ENCODE measurements at regions not wholly inside any gene's neighbourhood (a gene's known extent, or its start where the extent isn't known, plus 50 kb on each side); places are given as distances from the start of the nearest gene placed in this dataset.
A peak's percentile ranks its signal among the peaks of the same experiment; 100 is the strongest.

DNA sequence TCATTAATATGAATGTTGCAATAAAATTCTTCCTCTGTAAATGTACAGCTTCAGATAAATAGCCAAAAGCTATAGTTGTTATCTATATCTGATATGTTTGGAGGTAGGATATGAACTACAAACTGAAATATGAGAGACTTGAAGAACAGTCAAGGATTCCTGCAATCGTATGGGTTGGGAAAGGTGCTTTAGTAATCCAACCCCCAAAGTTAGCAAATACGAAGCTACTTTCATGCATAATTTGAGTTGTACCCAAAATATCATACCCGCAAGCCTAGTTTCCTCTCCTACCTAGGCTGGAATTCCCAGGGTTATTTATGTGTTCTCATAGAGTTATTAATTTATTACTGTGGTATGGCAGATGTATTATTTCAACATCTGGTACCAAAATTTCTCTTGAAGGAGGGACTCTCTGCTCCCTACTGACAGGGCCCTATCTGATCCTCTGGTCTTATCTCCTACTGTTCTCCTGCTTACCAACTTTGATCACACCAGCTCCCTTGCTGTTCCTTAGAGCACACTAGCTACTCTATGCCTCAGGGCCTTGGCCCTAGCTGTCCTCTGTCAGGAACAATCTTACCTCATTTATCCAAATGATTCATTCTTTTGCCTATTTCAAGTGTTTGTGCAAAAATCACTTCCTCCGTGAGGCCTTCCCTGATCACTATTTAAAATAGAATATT lies 140.4 kb upstream of the CCDC54 start:
- DNase-seq (ENCODE audit: low spot score in 2 of 2) (no peak), FAIRE-seq (no peak)

DNA sequence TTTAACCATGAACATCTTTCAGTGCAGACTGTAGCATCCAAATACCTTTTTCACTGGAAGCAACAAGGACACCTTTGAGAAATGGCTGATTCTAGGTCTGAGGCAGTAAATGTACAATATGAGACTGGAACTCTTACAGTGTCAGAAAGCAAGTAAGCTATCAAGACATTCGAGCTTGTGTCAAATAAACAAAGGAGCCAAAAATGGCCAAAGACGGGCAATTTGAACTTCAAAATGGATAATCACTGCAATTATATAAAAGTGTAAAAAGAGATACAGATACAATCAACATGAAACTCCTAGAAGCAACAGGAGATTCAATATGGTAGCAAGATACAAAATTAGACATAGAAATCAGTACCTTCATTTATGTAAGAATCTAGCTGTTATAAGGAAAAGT lies 138.5 kb upstream of the CCDC54 start:
- FAIRE-seq (no peak), DNase-seq (ENCODE audit: low spot score in 2 of 2) (no peak)

DNA sequence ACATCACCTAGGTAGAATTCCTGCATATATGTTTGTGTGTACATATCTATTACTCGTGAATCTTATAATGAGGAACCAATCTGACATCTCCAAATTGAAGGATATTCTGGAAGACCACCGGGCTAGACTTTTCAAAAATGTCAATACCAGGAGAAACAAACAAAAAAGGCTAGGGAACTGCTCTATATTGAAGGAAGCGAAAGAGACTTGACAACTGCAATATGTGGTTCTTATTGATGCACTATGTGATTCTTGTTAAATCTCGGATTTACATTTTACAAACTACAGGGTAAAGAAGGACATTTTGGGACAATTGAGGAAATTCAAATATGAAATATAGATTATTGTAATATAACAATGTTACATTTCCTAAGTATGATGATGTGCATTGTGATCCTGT lies 137.5 kb upstream of the CCDC54 start:
- DNase-seq (ENCODE audit: low spot score in 2 of 2) (no peak), FAIRE-seq (no peak)

DNA sequence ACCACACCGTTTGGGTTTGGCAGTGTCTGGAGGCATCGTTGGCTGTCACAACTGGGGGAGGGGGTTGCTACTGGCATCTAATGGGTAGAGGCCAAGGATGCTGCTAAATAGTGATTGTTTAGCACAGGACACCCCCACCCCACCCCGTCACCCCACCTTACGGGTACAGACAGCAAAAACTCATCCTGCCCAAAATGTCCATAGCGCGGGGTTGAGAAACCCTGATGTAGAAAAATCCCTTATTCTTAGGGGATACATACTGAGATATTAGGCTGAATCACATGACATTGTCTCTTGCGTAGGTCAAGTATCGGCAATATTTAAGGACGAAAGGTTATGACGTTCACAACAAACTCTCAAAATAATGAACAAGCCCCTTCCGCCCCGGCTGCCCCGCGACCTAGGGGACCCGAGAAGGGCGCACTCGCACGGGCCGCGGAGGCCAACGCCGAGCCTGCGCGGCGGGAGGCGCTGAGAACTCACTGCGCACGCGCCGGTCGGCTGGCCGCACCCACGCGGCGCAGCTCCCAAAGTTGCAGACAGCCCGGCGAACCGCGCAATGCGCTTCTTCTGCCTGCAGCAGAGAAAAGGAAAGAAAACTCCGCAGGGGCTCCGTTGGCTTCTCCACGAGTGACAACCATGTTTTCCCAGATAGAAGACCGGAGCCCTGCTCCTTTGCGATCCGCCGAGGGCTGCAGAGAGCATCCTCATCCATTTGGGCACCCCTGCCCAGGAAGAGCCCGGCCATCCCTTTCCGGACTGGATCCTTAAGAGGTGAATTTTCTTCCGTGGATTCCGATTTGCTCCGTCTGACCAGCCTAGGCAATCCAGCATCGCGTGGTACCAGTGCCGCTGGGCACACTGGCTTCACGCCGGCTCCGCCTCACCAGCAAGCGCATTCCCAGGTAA lies 136.8 kb upstream of the CCDC54 start:
- DNase-seq (ENCODE audit: low spot score in 2 of 2) = peak; percentile 72 to 74

DNA sequence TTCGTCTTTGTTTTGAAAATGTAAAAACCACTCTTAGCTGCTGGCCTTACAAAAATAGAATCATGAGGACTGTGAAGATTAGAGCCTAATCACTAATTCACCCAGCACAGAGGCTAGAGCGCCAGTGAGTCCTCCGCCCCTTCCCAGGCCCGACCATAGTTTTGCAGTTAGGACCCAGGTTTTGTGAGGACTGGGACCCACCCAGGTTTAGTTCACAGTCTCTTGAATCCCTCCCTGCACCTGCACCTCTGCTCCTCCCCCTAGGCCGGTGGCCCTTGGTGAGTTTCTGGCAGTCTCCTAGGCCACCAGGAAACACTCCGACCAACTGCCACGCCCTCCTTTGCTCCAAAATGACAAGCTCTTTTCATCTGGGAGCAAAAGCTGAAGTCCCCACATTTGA lies 136.0 kb upstream of the CCDC54 start:
- peak in 1 of 2 donors; percentile 5 for DNase-seq (ENCODE audit: low spot score in 2 of 2)
- no peak for FAIRE-seq

More for the DNA sequence above, 136.8 kb upstream of the CCDC54 start:
- FAIRE-seq = no peak

DNA sequence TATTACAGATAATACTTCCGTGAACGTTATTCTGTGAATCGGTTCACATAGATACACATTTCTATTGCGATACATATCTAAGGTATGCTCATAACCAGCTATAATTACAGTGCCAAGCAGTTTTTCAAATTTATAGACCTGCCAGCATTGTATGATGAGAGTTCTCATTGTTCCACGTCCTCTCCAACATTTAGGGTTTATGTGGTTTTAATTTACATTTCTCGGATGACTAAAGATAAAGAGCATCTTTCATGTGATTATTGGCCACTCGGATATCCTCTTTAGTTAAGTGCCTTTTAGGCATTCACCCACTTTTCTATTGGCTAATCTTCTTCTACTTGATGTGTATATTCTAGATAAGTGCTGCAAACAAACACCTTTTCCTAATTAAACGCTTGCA lies 134.7 kb upstream of the CCDC54 start:
- FAIRE-seq (no peak), DNase-seq (ENCODE audit: low spot score in 2 of 2) (no peak)

DNA sequence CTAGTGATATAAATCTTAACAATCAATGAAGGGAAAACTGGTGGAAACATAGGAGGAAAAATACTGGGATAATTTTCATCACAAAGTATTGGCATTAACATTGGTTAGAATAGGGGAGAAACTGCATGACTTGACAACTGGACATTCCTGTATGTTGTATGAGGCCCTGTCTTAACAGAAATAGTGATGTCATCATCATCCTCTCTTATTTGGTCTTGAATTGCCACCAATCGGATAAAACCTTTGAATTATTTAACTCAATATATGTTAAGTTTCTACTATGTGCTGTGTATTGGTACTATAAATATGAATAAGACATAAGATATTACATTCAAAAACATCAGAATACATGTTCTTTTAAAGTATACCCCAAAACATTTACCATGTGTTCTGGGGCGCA lies 130.1 kb upstream of the CCDC54 start:
- FAIRE-seq = no peak
- no peak for DNase-seq (ENCODE audit: low spot score in 2 of 2)

DNA sequence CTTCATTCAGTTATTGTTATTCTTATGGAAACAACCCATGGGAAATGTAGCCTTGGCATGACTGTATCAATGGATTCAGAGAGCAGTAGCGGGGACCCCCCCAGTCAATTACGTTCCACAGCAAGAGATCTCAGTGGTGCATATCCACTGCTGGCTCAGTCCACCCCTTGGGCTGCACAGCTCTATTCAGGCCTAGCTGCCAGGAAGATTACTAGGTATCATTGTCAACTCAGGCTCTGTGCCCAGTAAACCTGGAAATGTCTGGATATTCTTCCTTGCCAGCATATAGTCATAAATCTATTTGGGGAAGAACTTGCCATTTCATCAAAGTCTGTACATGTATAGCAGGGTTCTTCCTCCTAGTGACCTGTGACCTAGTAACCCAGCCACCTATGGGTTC lies 128.1 kb upstream of the CCDC54 start:
- no peak for FAIRE-seq
- DNase-seq (ENCODE audit: low spot score in 2 of 2) = no peak

DNA sequence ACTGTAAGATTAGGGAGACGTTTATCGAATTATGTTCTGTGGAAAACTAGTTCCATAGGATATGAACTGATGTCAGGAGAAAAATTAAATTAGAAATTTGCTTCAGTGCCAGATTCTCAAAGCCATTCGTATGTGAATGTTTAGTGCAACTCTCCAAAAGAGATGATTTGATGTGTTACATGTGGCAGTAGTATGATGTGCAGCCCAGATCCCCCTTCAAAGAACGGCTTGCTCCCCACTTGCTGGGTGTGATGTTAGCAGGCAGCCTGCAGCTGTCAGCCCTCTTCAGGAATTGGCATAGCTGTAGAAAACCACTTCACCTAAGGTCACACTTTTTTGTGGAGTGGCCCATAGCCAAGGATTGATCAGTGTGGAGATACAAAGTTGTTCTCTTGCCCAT lies 127.0 kb upstream of the CCDC54 start:
- FAIRE-seq (no peak), DNase-seq (ENCODE audit: low spot score in 2 of 2) (no peak)

DNA sequence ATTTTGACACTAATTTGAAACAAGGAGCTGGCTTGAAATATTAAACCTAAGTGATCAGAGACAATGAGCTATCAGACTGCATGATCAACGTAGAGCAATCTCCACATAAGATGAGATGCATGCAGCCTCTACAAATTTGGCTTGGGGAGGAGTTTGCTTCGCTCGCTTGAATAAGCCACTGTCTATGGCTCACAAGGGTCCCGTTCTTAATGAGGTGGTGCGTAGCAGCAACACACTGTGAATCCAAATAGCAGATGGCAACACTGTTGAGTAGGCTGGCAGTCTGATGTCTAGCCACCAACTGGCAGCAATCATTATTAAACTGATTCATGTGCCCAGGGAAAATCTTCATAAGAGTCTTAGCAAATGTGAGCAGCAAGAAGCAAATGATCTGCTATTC lies 125.4 kb upstream of the CCDC54 start:
- FAIRE-seq = no peak
- no peak for DNase-seq (ENCODE audit: low spot score in 2 of 2)

DNA sequence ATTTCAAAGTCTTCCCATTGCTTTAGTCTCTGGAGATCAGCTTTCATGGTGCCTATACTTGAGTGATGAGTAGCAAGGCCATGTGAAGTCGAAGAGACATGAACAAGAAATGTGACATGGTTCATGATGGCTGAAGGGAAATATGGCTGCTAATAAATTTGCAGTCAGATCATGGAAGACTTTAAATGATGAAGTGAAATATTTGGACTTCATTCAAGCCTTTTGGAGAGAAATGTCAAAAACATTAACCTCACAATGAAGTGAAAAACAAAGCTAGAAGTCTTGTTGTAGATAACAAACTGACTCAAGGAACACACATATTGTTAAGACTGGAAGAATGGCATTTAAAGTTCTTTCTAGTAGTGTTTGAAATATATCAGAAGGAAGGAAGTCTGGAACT lies 120.3 kb upstream of the CCDC54 start:
- FAIRE-seq = no peak
- DNase-seq (ENCODE audit: low spot score in 2 of 2) = no peak

DNA sequence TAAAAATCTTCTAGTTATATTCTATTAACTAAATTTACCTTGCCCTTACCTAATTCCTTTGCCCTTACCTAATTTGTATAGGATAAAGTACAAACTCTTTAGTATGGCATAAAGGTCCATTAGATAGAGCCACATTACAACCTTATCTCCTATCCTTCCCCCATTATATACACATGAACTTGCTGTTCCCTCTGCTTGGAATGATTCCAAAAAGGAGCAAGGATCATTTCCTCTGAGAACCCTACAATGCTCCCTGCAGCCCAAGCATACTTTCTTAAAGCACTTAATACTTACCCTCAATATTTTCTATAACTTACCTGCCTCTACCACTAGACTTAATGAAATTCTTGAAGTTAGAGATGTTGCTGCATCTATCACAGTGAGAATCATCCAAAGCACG lies 118.9 kb upstream of the CCDC54 start:
- FAIRE-seq = no peak

DNA sequence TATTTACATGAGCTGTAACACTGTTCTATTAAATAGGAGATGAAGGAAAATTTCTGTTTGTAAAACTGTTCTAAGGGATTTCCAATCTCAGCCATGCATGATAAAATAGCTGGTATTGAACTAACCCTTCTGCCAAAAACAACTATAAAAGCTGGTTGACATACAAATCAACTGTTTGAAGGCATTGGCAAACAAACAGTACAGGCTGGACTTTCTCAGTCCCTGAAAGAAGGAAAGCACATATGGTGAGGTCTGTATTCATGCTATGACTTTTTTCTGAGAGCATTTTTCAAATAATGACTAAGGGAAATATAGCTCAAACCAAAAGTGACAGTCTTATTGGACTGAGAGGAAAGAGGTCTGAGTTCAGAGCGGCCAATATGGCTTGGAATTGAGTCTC lies 117.0 kb upstream of the CCDC54 start:
- DNase-seq (ENCODE audit: low spot score in 2 of 2) = no peak
- FAIRE-seq = no peak

More for the DNA sequence above, 118.9 kb upstream of the CCDC54 start:
- no peak for DNase-seq (ENCODE audit: low spot score in 2 of 2)

DNA sequence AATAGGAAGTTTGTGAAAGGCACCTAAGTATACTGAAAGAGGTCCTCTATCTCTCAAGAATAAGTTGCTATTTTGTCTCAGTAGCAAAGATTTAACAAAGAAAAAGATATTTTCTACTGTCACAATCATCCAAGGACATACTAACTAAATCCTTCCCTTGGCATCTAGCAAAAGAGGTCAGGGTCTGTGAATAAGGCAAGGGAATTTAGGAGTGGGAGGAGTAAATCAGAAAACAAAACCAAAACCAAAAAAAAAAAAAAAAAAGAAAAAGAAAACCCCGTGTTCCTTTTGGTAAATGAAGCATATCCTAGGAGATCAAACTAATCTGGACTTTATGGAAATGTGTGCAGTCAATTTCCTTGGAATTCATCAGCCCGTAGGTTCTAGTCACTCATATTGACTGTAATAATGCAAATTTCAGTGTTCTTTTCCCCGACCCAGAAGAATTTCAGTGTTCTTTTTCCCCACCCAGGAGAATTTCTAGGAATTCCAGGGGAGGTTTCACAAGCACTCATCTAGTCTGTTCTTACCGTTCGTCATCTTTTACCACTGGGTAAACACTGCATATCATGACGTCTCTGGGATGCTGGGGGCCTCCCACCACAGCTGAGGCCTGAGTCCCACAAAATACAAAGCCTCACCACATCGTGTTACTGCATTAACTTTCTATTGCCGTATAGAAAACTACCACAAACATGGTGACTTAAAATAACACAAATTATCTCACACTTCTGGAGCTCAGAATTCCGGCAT lies 113.8 kb upstream of the CCDC54 start:
- no peak for FAIRE-seq
- DNase-seq (ENCODE audit: low spot score in 2 of 2) = no peak

DNA sequence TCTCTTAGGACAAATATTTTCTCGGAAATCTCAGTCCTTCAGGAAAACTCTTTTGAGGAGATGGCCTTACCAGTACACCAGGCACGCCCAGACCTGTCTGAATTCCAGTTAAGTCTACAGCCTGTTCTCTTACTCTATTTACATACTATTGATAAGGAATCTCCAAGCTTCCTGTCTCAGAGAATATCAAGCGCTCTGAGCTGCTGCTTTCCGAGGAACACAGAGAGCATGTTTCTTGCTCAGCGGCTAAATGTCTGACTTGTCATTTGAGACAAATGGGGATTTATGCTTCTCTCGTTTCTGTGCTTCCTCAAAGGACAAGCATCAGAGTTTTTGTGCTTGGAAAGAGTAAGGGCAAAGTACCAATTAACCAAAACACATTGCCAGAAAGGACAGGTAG lies 112.4 kb upstream of the CCDC54 start:
- FAIRE-seq (no peak), DNase-seq (ENCODE audit: low spot score in 2 of 2) (no peak)

DNA sequence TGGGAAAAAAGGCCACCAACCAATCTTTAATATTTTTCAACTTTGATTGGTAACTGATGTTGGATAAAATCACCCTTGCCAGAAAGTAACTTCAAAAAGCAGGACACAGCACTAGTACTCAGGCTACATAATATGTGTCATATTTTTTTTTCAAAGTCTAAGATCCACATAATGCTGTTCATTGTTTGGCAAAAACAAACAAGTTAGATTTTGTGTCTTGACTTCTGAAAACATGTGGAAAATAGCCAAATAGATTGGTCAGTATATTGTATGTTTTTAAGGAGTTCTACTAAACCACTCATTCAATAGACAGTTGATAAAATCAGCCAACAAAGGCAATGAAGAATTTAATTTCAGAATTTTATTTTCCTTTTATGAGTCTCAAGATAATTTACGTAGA lies 111.7 kb upstream of the CCDC54 start:
- peak; percentile 30 for FAIRE-seq
- no peak for DNase-seq (ENCODE audit: low spot score in 2 of 2)

DNA sequence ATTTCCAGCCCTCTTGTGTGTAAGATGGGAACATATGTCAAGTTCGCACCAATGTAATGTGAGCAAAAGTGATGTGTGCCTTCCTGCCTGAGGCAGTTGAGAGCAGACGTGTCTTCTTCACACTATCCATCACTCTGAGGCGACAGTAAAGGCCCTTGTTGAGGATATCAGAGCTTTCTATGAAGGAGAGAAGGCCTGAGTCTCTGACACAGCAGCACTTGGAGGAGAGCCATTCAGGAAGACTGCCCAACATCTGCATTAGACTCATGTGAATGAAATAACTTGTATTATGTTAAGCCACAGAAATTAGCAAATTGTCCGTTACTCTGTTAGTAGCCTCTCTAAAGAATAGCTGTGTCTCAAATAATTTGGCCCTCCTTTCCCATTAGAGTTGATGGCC lies 108.8 kb upstream of the CCDC54 start:
- no peak for DNase-seq (ENCODE audit: low spot score in 2 of 2)
- no peak for FAIRE-seq

DNA sequence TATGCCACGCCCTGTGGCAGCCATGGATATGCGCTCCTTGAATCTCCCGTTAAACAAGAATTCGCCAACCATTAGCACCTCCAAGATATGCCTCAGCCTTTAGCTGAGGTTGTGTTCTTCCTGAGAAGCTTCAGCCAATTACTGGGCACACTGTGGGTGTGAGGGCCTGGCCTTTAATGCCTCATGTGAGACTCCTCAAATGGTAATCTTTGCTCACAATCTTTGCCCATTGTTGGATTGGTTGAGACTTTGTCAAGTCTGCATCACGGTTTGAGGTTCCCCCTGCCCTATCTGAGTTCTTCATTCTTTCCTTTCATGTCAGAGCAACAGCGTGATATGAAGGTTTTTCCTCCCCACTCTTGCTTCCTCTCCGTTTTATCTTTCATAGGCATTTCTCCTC lies 108.1 kb upstream of the CCDC54 start:
- no peak for DNase-seq (ENCODE audit: low spot score in 2 of 2)
- FAIRE-seq = no peak

DNA sequence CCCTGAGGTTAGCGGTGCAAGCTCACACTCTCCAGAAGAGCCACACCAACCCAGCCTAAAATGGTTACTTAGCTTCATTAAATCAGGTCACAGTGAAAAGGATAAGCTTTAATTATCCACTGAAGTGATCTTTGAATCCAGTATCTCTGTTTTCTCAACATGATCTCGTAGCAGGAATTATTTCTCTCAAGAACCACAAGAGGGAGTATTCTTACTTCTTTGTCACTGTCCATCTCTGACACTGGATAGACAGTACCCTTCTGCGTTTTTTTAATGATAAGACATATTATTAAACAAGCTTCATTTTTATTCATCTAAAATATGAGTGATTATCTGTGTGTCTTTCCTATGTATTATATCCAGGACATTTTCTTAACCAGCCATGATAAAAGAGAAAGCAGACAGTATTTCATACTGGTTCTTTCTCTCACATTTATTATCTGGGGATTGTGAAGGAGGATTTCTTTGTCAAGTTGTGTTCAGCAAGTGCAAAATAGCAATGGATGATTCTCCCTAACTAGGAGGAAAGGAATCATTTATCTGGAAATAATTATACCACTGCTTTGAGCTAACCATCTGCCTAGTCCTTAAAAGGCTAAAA lies 105.4 kb upstream of the CCDC54 start:
- FAIRE-seq = peak; percentile 96
- peak; percentile 9 to 23 for DNase-seq (ENCODE audit: low spot score in 2 of 2)

DNA sequence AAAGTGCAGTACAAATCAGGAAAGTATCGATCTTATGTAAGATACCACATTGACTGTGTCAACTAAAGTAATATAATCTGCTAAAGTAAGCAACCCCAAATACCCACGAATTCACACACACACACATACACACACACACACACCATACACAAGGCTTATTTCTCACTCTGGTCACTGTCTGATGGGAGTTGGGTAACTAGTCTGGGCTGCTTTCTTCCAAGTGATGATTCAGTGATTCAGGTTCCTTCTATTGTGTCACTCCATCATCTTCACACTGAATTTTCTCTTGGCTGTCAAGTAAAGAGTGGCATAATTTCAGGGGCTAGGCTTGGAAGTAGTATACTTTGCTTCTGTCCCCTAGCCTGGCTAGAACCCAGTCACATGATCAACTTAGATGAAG lies 104.8 kb upstream of the CCDC54 start:
- FAIRE-seq = no peak
- DNase-seq (ENCODE audit: low spot score in 2 of 2) = no peak

DNA sequence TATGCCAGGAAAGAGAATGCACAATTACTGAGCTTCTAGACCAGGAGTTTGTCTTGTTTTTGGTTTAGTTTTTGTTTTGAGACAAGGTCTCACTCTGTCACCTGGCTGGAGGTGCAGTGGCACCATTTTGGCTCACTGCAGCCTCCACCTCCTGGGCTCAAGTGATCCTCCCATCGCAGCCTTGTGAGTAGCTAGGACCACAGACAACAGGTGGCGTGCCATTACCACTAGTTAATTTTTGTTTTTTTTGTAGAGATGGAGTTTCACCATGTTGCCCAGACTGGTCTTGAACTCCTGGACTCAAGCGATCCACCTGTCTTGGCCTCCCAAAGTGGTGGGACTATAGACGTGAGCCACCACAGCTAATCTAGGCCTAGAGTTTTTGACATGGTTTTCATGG lies 104.4 kb upstream of the CCDC54 start:
- DNase-seq (ENCODE audit: low spot score in 2 of 2) (no peak), FAIRE-seq (no peak)

Data from frontal cortex (tissue), 3 donors.